IgD-negative memory B cell (primary cell): ENCODE measurements at regions not wholly inside any gene's neighbourhood (a gene's known extent, or its start where the extent isn't known, plus 50 kb on each side); places are given as distances from the start of the nearest gene placed in this dataset.
"Not testable (repeated sequence)": the region's sequence is repeated elsewhere in the genome, so short reads cannot be mapped to it uniquely, and the experiment has no call there.

ENCODE experiments used
- H3K27ac Mint-ChIP-seq, 3 donors: one replicate each; pipeline ENCODE4 v1.8.0; 2020 to 2022; ENCODE audit warnings: mild to moderate bottlenecking in 3 of 3, mixed read lengths in 3 of 3, moderate library complexity in 1 of 3
- H3K27me3 Mint-ChIP-seq: one replicate; pipeline ENCODE4 v1.8.0; 2021; ENCODE audit warnings: mixed read lengths
- H3K36me3 Mint-ChIP-seq: one replicate; pipeline ENCODE4 v1.8.0; 2020; ENCODE audit warnings: mild to moderate bottlenecking, mixed read lengths
- H3K4me1 Mint-ChIP-seq, 3 donors: one replicate each; pipeline ENCODE4 v1.8.0; 2020 to 2022; ENCODE audit warnings: mixed read lengths in 3 of 3, mild to moderate bottlenecking in 1 of 3
- H3K4me3 Mint-ChIP-seq, 4 donors: one replicate each; pipeline ENCODE4 v1.8.0; 2020 to 2022; ENCODE audit warnings: mild to moderate bottlenecking in 4 of 4, mixed read lengths in 4 of 4, moderate library complexity in 3 of 4
- H3K9me3 Mint-ChIP-seq, 3 donors: one replicate each; pipeline ENCODE4 v1.8.0; 2020 to 2021; ENCODE audit warnings: mixed read lengths in 3 of 3, mild to moderate bottlenecking in 1 of 3

- no peak overlapping the region for H3K4me3 Mint-ChIP-seq
- H3K9me3 Mint-ChIP-seq, result peaks cover 7 to 9% (median 7%) of the 10 kb centered on the region in 3 donors
- H3K36me3 Mint-ChIP-seq, result no peaks in the 10 kb centered on the region
- no peaks in the 10 kb centered on the region for H3K4me1 Mint-ChIP-seq
- H3K27me3 Mint-ChIP-seq, result peaks cover 8% of the 10 kb centered on the region
- no peak overlapping the region for H3K27ac Mint-ChIP-seq
Measured at GRCh38 chr11:13160346-13160745, 117.2 kb upstream of the BMAL1 start.

GRCh38 chr11:13160806-13161205 is 116.8 kb upstream of the BMAL1 start:
- peak overlapping the region in 1 of 4 donors; percentile 41 for H3K4me3 Mint-ChIP-seq
- H3K36me3 Mint-ChIP-seq, result no peaks in the 10 kb centered on the region
- H3K9me3 Mint-ChIP-seq, result peaks cover 5 to 9% (median 6%) of the 10 kb centered on the region in 3 donors
- H3K27ac Mint-ChIP-seq, result no peak overlapping the region
- H3K27me3 Mint-ChIP-seq, result peaks cover 8% of the 10 kb centered on the region
- no peaks in the 10 kb centered on the region for H3K4me1 Mint-ChIP-seq

- H3K9me3 Mint-ChIP-seq, result peaks cover 0 to 2% (median 0%) of the 10 kb centered on the region in 3 donors
- peaks cover 10% of the 10 kb centered on the region for H3K27me3 Mint-ChIP-seq
- H3K36me3 Mint-ChIP-seq, result no peaks in the 10 kb centered on the region
- peak overlapping the region in 1 of 3 donors; percentile 12 for H3K27ac Mint-ChIP-seq
- H3K4me1 Mint-ChIP-seq, result no peaks in the 10 kb centered on the region
- H3K4me3 Mint-ChIP-seq, result no peak overlapping the region
Measured at GRCh38 chr11:13163158-13163557, 114.4 kb upstream of the BMAL1 start.

- Mint-ChIP-seq H3K36me3 (no peaks in the 10 kb centered on the region), H3K27ac (no peak overlapping the region), H3K4me3 (no peak overlapping the region)
Measured at GRCh38 chr11:13166036-13166435, 111.6 kb upstream of the BMAL1 start.

GRCh38 chr11:13168271-13168670 is 109.3 kb upstream of the BMAL1 start:
- Mint-ChIP-seq H3K36me3 (no peaks in the 10 kb centered on the region), H3K27me3 (peaks cover 4% of the 10 kb centered on the region), H3K9me3 (no peaks in the 10 kb centered on the region), H3K27ac (no peak overlapping the region), H3K4me1 (no peaks in the 10 kb centered on the region), H3K4me3 (no peak overlapping the region)

More at GRCh38 chr11:13166036-13166435, 111.6 kb upstream of the BMAL1 start:
- Mint-ChIP-seq H3K4me1 (no peaks in the 10 kb centered on the region), H3K27me3 (peaks cover 4% of the 10 kb centered on the region), H3K9me3 (no peaks in the 10 kb centered on the region)

GRCh38 chr11:13169709-13170108 is 107.9 kb upstream of the BMAL1 start:
- H3K4me3 Mint-ChIP-seq, result no peak overlapping the region
- H3K9me3 Mint-ChIP-seq, result peaks cover 0 to 2% (median 0%) of the 10 kb centered on the region in 3 donors
- peaks cover 4% of the 10 kb centered on the region for H3K27me3 Mint-ChIP-seq
- no peaks in the 10 kb centered on the region for H3K4me1 Mint-ChIP-seq
- H3K27ac Mint-ChIP-seq, result no peak overlapping the region
- no peaks in the 10 kb centered on the region for H3K36me3 Mint-ChIP-seq

- Mint-ChIP-seq H3K36me3 (no peaks in the 10 kb centered on the region), H3K27ac (no peak overlapping the region), H3K4me1 (no peaks in the 10 kb centered on the region), H3K9me3 (peaks cover 0 to 2% (median 0%) of the 10 kb centered on the region in 3 donors), H3K27me3 (peaks cover 2% of the 10 kb centered on the region), H3K4me3 (no peak overlapping the region)
Measured at GRCh38 chr11:13174090-13174489, 103.5 kb upstream of the BMAL1 start.

- Mint-ChIP-seq H3K4me3 (peak overlapping the region in 1 of 4 donors; percentile 33), H3K27me3 (peaks cover 5% of the 10 kb centered on the region)
Measured at GRCh38 chr11:13183094-13183825, 94.3 kb upstream of the BMAL1 start.

GRCh38 chr11:13183826-13184196 is 93.8 kb upstream of the BMAL1 start:
- H3K9me3 Mint-ChIP-seq, result peaks cover 7 to 15% (median 7%) of the 10 kb centered on the region in 3 donors
- H3K27ac Mint-ChIP-seq, result no peak overlapping the region
- peaks cover 0 to 5% (median 5%) of the 10 kb centered on the region in 3 donors for H3K4me1 Mint-ChIP-seq
- H3K36me3 Mint-ChIP-seq, result no peaks in the 10 kb centered on the region
- peak overlapping the region in 1 of 4 donors; percentile 33 for H3K4me3 Mint-ChIP-seq
- peaks cover 5% of the 10 kb centered on the region for H3K27me3 Mint-ChIP-seq

More at GRCh38 chr11:13183094-13183825, 94.3 kb upstream of the BMAL1 start:
- peaks cover 0 to 5% (median 5%) of the 10 kb centered on the region in 3 donors for H3K4me1 Mint-ChIP-seq
- no peaks in the 10 kb centered on the region for H3K36me3 Mint-ChIP-seq
- peaks cover 4 to 10% (median 5%) of the 10 kb centered on the region in 3 donors for H3K9me3 Mint-ChIP-seq
- no peak overlapping the region for H3K27ac Mint-ChIP-seq

- Mint-ChIP-seq H3K27ac (no peak overlapping the region), H3K9me3 (peaks cover 7 to 17% (median 8%) of the 10 kb centered on the region in 3 donors), H3K4me3 (no peak overlapping the region), H3K36me3 (no peaks in the 10 kb centered on the region), H3K4me1 (peaks cover 0 to 5% (median 5%) of the 10 kb centered on the region in 3 donors), H3K27me3 (peaks cover 5% of the 10 kb centered on the region)
Measured at GRCh38 chr11:13184295-13184794, 93.2 kb upstream of the BMAL1 start.

GRCh38 chr11:13188179-13188578 is 89.4 kb upstream of the BMAL1 start:
- Mint-ChIP-seq H3K27me3 (peaks cover 5% of the 10 kb centered on the region), H3K27ac (no peak overlapping the region), H3K9me3 (peaks cover 9 to 18% (median 10%) of the 10 kb centered on the region in 3 donors), H3K4me3 (no peak overlapping the region), H3K36me3 (no peaks in the 10 kb centered on the region), H3K4me1 (peaks cover 0 to 5% (median 4%) of the 10 kb centered on the region in 3 donors)

GRCh38 chr11:13189561-13190426 is 87.8 kb upstream of the BMAL1 start:
- no peak overlapping the region for H3K27ac Mint-ChIP-seq

GRCh38 chr11:13193613-13194012 is 84.0 kb upstream of the BMAL1 start:
- Mint-ChIP-seq H3K4me1 (no peaks in the 10 kb centered on the region), H3K36me3 (no peaks in the 10 kb centered on the region), H3K4me3 (no peak overlapping the region), H3K9me3 (peaks cover 4 to 35% (median 19%) of the 10 kb centered on the region in 3 donors), H3K27ac (no peak overlapping the region), H3K27me3 (peaks cover 3% of the 10 kb centered on the region)

More at GRCh38 chr11:13189561-13190426, 87.8 kb upstream of the BMAL1 start:
- peaks cover 9 to 18% (median 13%) of the 10 kb centered on the region in 3 donors for H3K9me3 Mint-ChIP-seq
- no peaks in the 10 kb centered on the region for H3K36me3 Mint-ChIP-seq
- no peaks in the 10 kb centered on the region for H3K4me1 Mint-ChIP-seq
- H3K27me3 Mint-ChIP-seq, result peaks cover 3% of the 10 kb centered on the region
- no peak overlapping the region for H3K4me3 Mint-ChIP-seq

GRCh38 chr11:13197374-13197773 is 80.2 kb upstream of the BMAL1 start:
- H3K27ac Mint-ChIP-seq, H3K36me3 Mint-ChIP-seq, H3K4me3 Mint-ChIP-seq, H3K4me1 Mint-ChIP-seq, H3K27me3 Mint-ChIP-seq: not testable (repeated sequence)
- H3K9me3 Mint-ChIP-seq, result peaks cover 2 to 33% (median 14%) of the 10 kb centered on the region in 3 donors

- Mint-ChIP-seq H3K4me3 (peak overlapping the region in 1 of 4 donors; percentile 54), H3K9me3 (no peaks in the 10 kb centered on the region), H3K27me3 (peaks cover 12% of the 10 kb centered on the region), H3K4me1 (peaks cover 1 to 12% (median 6%) of the 10 kb centered on the region in 3 donors), H3K27ac (peak overlapping the region in 1 of 3 donors; percentile 41), H3K36me3 (peaks cover 2% of the 10 kb centered on the region)
Measured at GRCh38 chr11:13205486-13205885, 72.1 kb upstream of the BMAL1 start.
